Stimulated activated CD8-positive, alpha-beta memory T cell treated with anti-CD3 and anti-CD28 coated beads, Interleukin-12 subunit alpha, Interleukin-12 subunit beta, amount 100 ng/mL, for 4 hours (primary cell): ENCODE measurements at regions not wholly inside any gene's neighbourhood (a gene's known extent, or its start where the extent isn't known, plus 50 kb on each side); places are given as distances from the start of the nearest gene placed in this dataset.
"Not testable (repeated sequence)": the region's sequence is repeated elsewhere in the genome, so short reads cannot be mapped to it uniquely, and the experiment has no call there.

Experiments
- DNase-seq: peaks from one replicate; pipeline ENCODE4 v3.0.0-alpha.2; 2020; ENCODE audit warnings: low read depth

GRCh38 chr15:95758851-95759250 is 571.6 kb upstream of the NR2F2 start:
- DNase-seq = no peak

- no peak for DNase-seq
Measured at GRCh38 chr15:95760508-95760907, 570.0 kb upstream of the NR2F2 start.

- DNase-seq = no peak
Measured at GRCh38 chr15:95761501-95762165, 568.9 kb upstream of the NR2F2 start.

- DNase-seq = no peak
Measured at GRCh38 chr15:95763426-95763825, 567.1 kb upstream of the NR2F2 start.

- no peak for DNase-seq
Measured at GRCh38 chr15:95765161-95765560, 565.3 kb upstream of the NR2F2 start.

- DNase-seq = no peak
Measured at GRCh38 chr15:95770196-95770595, 560.3 kb upstream of the NR2F2 start.

- no peak for DNase-seq
Measured at GRCh38 chr15:95772982-95773381, 557.5 kb upstream of the NR2F2 start.

- DNase-seq = no peak
Measured at GRCh38 chr15:95784508-95784907, 546.0 kb upstream of the NR2F2 start.

- not testable (repeated sequence) for DNase-seq
Measured at GRCh38 chr15:95785276-95785675, 545.2 kb upstream of the NR2F2 start.

GRCh38 chr15:95793231-95793630 is 537.3 kb upstream of the NR2F2 start:
- no peak for DNase-seq

GRCh38 chr15:95795386-95795785 is 535.1 kb upstream of the NR2F2 start:
- no peak for DNase-seq

- no peak for DNase-seq
Measured at GRCh38 chr15:95799286-95800200, 531.0 kb upstream of the NR2F2 start.

GRCh38 chr15:95804484-95804883 is 526.0 kb upstream of the NR2F2 start:
- DNase-seq = no peak

GRCh38 chr15:95812491-95812890 is 518.0 kb upstream of the NR2F2 start:
- DNase-seq = no peak

- no peak for DNase-seq
Measured at GRCh38 chr15:95814908-95815307, 515.6 kb upstream of the NR2F2 start.

- no peak for DNase-seq
Measured at GRCh38 chr15:95816591-95816990, 513.9 kb upstream of the NR2F2 start.

GRCh38 chr15:95822961-95823360 is 507.5 kb upstream of the NR2F2 start:
- no peak for DNase-seq

GRCh38 chr15:95825208-95825607 is 505.3 kb upstream of the NR2F2 start:
- no peak for DNase-seq

GRCh38 chr15:95825671-95826411 is 504.7 kb upstream of the NR2F2 start:
- DNase-seq = no peak

GRCh38 chr15:95826412-95827195 is 503.9 kb upstream of the NR2F2 start:
- no peak for DNase-seq

- no peak for DNase-seq
Measured at GRCh38 chr15:95829062-95829461, 501.4 kb upstream of the NR2F2 start.

- no peak for DNase-seq
Measured at GRCh38 chr15:95830281-95830680, 500.2 kb upstream of the NR2F2 start.
